ENCODE measurements at regions not wholly inside any gene's neighbourhood (a gene's known extent, or its start where the extent isn't known, plus 50 kb on each side); places are given as distances from the start of the nearest gene placed in this dataset.

- TF ChIP-seq EZH2 (IDR thresholded peaks at IDR 0.05) (no peak), POLR2AphosphoS5 (IDR thresholded peaks at IDR 0.05; ENCODE audit: borderline replicate concordance, low read depth, low read length) (no peak), FOXP2 (optimal IDR thresholded peaks at IDR 0.05; ENCODE audit: control extremely low read depth, extremely low read length, insufficient read depth) (no peak)
These were observed 95.7 kb upstream of the EFNA5 start for GRCh38 chr5:107766439-107766838.
